HG02973 (cell line): ENCODE measurements at regions not wholly inside any gene's neighbourhood (a gene's known extent, or its start where the extent isn't known, plus 50 kb on each side); places are given as distances from the start of the nearest gene placed in this dataset.

Experiments used
- ATAC-seq: cut with Tn5 transposase; IDR thresholded peaks from one replicate; pipeline ENCODE4 v1.9.1; 2021; ENCODE audit warnings: moderate library complexity; ENCODE audit not compliant: unreplicated experiment

- no peak for ATAC-seq
These were observed 51.7 kb upstream of the RTL1 start for GRCh38 chr14:100955201-100955600.

- no peak for ATAC-seq
These were observed 59.0 kb upstream of the RTL1 start for GRCh38 chr14:100962494-100962893.

GRCh38 chr14:100965296-100965695 is 61.8 kb upstream of the RTL1 start:
- ATAC-seq: no peak

GRCh38 chr14:100967178-100967577 is 63.7 kb upstream of the RTL1 start:
- no peak for ATAC-seq

GRCh38 chr14:100967930-100968329 is 64.4 kb upstream of the RTL1 start:
- no peak for ATAC-seq

GRCh38 chr14:100972118-100972897 is 68.8 kb upstream of the RTL1 start:
- no peak for ATAC-seq

GRCh38 chr14:100975671-100976070 is 72.1 kb upstream of the RTL1 start:
- ATAC-seq: no peak

GRCh38 chr14:100979079-100979478 is 75.6 kb upstream of the RTL1 start:
- no peak for ATAC-seq

- no peak for ATAC-seq
These were observed 76.3 kb upstream of the RTL1 start for GRCh38 chr14:100979780-100980179.

GRCh38 chr14:100980823-100981222 is 77.3 kb upstream of the RTL1 start:
- ATAC-seq: no peak

GRCh38 chr14:100981809-100982208 is 78.3 kb upstream of the RTL1 start:
- no peak for ATAC-seq

- no peak for ATAC-seq
These were observed 78.8 kb upstream of the RTL1 start for GRCh38 chr14:100982353-100982752.

- no peak for ATAC-seq
These were observed 79.2 kb upstream of the RTL1 start for GRCh38 chr14:100982762-100983161.

- no peak for ATAC-seq
These were observed 80.2 kb upstream of the RTL1 start for GRCh38 chr14:100983710-100984109.

- no peak for ATAC-seq
These were observed 84.5 kb upstream of the RTL1 start for GRCh38 chr14:100988011-100988410.

- no peak for ATAC-seq
These were observed 84.9 kb upstream of the RTL1 start for GRCh38 chr14:100988411-100988900.

- no peak for ATAC-seq
These were observed 85.4 kb upstream of the RTL1 start for GRCh38 chr14:100988956-100989355.

GRCh38 chr14:100989924-100990323 is 86.4 kb upstream of the RTL1 start:
- no peak for ATAC-seq

- no peak for ATAC-seq
These were observed 90.6 kb upstream of the RTL1 start for GRCh38 chr14:100994082-100994481.

GRCh38 chr14:100994756-100995330 is 91.3 kb upstream of the RTL1 start:
- ATAC-seq: no peak

- no peak for ATAC-seq
These were observed 97.3 kb upstream of the RTL1 start for GRCh38 chr14:101000711-101001250.
